Muscle of arm (tissue), 1 donor: ENCODE measurements at regions not wholly inside any gene's neighbourhood (a gene's known extent, or its start where the extent isn't known, plus 50 kb on each side); places are given as distances from the start of the nearest gene placed in this dataset.

ENCODE experiments used
- DNase-seq: peaks from one replicate; pipeline ENCODE4 v3.0.0-alpha.2; 2013

DNA sequence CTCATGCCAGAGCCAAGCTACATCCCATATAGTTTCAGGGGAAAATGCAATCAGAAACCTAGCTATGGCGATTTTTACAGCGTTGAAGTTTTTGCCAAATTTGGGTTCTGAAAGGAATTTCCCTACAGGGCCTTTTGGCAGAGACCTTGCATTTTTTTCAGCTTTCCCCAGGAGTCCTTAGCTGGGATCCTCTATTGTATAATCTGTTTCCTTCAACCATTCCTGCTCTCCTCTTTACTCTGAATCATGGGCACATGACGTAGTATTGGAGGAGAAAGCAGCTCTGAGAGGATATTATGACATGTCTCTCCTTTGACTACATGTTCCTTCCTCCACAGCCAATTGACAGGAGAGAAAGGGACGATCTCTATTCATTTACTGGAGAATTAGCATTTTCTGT lies 118.5 kb upstream of the ERCC6L2 start:
- no peak for DNase-seq

DNA sequence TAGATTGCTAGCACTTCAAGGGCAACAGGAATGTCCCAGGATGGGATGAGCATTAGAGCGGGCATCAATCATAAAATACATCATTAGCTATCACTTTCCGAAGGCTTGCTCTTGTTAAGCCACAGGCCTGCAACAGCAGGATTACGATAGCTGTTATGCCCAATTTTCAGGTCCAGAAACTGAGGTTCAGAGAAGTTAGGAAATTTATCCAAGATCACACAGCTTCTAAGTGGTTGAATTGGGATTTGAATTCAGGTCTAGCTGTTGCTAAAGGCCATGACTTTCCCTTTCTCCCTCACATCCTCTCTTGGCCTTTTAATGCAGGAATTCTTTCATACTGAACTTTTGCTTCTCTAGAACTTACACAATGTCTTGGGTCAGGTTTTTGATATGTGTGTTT lies 119.4 kb upstream of the ERCC6L2 start:
- no peak for DNase-seq

DNA sequence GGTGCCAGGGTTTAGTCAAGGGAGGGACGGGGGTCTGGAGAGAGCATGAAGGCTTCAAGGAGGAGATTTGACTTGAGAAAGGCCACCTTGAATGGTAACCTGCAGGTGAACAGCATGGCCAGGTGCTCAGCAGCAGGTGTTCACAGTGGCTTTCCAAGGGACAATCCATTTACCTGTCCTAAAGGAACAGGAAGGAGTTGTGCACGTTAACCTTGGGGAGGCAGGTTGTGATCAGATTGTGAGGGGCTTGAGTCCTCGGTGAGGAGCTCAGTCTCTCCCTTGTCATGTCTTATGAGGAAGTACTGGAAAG lies 120.1 kb upstream of the ERCC6L2 start:
- no peak for DNase-seq

DNA sequence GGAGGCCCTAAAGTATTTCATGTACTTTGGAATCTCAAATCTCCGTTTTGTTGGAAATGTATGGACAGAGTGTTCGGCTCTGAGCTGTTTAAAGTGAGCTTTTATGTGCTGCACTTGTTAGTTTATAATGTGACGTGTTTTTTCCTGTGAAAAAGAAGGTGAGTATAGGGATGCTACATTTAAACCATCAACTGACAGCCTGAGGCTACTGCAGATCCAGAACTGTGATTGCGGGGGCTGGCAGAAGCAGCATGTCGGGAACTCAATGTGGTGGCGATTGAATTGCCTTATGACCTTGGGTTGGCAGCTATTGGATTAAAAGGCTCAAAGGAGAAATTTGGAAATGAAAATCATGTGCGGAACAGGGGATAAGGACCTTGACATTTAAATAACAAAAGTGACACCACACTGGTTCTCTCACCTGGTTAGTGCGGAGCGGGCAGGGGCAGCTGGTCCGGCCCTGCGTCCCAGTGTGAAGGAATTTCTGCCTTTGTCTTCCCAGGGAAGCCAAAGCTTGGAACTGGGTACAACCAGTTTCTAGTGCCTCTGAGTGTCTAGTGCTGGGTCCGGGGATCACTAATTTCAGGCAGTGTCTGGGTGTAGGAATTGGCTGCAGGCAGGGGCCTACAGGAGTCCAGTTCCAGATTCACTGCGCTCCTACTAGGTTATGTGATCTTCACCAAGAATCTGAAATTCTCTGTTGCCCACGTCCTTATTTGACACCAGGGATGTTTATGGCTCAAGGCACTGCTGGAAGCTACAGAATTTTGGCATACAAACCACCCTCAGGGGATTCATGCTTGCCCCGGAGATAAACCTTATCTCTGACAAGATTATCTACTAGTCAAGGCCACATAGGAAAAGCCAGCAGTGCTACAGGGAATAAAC lies 120.7 kb upstream of the ERCC6L2 start:
- no peak for DNase-seq

DNA sequence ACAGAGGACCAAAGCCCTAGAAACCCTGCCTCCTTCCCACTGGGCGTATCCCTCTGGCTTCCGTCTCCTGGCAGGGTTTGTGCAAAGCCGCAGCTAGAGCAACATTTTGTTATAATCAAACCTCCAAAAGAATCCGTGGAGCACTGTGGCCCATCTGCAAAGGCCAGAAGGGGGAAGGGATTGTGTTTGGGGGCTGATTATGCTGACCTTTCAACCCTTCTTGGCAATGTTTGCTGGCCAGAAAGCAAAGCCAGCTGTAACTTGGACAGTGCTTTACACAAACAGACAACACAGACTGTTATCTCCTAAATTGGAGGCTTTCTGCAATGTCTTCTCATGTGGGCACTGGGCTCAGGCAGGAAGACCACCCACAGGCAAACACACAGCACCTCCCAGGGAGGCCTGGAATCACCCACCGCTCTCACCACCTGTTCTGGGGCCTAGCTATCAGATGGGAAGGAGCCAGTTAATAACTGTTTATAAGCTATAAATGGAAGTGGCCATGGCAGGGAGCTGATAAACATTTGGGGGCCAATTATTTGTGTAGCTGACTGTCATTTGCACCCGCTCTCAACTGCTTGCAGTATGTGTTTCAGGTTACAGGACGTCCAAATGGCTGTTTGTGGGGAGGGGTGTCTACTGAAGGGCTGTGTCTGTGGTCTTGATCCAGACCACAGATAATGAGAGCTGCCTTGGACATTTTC lies 121.6 kb upstream of the ERCC6L2 start:
- DNase-seq: peak; percentile 54

DNA sequence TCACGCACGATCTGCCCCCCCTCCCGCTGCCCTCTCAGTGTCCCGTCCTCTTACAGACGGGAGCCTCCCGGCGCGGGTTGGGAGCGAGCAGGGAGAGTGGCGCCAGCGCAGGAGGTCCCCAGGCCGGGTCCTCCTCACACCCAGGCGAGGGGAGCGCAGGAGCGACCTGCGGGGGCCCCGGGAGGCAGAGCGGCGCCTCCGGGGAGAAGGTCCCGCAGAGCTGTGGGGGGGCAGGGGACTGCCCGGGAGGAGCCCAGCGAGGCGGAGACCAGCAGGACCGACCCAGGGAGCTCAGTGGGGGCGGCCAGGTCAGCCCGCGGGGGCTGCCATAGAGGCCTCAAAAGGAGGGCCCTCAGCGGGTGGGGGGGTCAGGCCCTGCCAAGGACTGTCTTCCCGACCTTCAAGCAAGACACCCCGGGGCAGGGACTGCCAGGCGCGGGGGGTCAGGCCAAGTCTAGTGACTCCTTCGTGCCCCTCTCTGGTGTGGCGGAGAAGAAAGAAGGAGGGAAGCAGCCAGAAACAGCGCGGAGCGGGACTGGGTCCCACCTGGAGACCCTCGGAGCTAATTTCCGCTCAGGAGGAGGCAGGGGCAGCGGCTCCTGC lies 123.3 kb upstream of the ERCC6L2 start:
- DNase-seq: no peak

DNA sequence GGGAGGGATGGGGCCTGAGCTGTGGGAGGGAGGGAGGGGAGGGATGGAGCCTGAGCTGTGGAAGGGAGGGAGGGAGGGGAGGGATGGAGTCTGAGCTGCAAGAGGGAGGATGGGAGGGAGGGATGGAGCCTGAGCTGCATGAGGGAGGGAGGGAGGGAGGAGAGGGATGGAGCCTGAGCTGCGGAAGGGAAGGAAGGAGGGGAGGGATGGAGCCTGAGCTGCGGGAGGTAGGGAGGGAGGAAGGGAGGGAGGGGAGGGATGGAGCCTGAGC lies 124.0 kb upstream of the ERCC6L2 start:
- no peak for DNase-seq

DNA sequence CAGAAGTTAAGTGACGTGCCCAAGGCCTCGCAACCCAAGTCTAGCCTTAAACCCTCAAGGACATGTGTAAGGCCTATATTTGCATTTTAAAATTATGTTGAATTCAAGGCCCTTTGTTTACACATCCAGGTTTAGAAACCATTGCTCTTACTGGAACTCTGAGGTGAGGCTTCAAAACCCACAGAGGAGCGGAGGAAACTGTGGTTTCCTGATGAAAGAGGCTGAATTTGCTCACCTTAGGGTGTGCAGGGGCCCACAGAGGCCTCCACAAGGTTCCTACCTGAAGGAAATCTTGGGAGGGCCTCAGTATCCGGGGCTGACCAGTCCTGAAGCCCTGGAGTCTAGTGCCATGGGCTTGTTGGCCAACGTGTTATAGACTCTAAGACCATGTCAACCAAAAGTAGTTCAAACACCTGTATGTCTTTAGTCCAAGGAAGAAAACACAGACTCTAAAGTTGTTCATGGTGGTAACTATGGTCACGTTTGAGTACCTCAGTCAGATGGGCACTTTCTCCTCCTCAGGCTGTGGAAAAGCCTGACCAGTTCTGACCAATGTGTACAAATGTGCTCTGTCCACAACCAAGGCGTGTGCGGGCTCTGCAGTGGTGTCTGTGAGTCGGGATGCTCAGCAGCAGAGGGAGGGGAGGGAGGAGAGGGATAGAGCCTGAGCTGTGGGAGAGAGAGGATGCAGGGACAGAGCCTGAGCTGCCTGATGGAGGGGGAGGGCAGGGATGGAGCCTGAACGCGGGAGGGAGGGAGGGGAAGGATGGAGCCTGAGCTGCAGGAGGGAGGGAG lies 124.6 kb upstream of the ERCC6L2 start:
- no peak for DNase-seq

DNA sequence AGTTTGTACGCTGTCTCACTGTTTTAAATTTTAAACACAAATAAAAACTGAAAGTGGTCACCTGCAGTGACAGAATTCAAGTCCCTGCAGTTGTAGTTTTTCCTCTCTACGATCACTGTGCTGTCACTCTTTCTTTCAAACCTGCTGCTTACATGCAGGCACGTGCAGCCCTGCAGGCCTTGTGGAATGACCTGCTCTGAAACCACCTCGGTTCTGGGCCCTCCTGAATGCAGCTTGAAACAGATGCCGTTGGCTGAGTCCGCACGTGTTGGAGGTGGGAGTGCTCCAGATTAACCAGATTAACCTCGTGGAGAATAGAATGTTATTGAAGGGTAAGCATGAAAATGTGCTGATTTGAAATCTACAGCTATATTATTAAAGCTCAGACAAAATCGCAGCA lies 126.0 kb upstream of the ERCC6L2 start:
- DNase-seq: no peak

DNA sequence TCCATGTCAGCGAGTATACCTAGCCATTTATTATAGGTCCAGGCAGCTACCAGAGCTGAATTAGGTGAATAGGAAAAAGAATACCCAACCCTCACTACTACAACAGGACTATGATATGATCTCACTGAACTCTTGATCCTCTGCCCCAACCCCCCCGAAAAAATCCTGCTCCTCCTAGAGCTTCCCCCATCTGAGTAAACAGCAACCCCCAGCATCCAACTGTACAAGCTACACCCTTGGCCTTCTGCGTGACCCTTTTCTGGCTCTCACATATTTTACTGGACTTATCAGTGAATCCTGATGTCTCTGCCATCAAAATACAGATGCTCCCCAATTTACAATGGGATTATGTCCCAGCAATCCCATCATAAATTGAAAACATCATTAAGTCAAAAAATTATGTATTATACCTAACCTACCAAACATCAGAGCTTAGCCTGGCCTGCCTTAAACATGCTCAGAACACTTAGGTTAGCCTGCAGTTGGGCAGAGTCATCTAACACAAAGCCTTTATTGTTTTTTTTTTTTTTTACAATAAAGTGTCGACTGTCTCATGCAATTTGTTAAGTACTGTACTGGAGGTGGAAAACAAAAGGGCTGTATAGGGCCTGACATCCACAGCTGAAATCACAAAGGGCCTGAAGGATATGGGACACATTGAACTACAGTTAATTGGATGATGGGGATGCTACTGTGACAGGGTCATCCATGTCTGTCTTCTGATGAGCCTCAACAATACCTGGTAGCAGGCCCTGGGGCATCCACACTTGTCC lies 128.9 kb upstream of the ERCC6L2 start:
- DNase-seq: no peak

DNA sequence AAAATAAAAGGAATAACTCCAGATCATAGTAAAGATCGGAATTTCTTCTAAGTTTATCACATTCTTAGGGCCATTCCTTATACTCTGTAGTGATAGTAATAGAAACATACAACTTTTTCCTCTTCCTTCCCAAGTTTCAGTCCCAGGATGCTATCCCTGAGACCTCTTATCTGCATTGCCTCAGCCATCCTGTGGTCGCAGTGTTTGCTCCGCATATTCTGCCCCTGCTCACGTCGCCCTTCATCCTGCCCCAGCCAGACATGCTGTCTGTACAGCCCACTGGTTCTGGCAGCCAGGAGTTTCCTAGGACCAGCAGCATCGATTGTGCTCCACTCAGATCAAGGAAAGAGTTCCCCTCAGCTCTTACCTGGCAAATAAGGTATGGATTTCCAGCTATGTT lies 132.7 kb upstream of the ERCC6L2 start:
- no peak for DNase-seq

DNA sequence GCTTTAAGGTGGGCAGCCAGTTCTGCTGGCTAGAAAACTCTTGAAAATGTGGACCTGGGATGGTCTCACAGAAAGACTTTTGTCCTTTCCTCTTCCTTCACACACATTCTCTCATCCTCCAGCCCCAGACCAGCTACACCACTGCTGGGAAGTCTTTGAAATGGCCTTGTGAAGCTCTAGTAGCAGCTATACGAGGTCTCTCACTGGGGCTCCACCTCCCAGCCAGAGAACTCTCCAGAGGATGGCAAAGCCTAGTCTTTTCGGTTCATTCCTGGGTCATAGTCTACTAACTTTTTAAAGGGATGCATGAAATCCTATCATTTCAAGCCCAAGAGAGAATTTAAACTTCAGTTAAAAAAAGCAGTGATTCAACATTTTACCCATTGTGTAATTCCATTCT lies 133.9 kb upstream of the ERCC6L2 start:
- no peak for DNase-seq

DNA sequence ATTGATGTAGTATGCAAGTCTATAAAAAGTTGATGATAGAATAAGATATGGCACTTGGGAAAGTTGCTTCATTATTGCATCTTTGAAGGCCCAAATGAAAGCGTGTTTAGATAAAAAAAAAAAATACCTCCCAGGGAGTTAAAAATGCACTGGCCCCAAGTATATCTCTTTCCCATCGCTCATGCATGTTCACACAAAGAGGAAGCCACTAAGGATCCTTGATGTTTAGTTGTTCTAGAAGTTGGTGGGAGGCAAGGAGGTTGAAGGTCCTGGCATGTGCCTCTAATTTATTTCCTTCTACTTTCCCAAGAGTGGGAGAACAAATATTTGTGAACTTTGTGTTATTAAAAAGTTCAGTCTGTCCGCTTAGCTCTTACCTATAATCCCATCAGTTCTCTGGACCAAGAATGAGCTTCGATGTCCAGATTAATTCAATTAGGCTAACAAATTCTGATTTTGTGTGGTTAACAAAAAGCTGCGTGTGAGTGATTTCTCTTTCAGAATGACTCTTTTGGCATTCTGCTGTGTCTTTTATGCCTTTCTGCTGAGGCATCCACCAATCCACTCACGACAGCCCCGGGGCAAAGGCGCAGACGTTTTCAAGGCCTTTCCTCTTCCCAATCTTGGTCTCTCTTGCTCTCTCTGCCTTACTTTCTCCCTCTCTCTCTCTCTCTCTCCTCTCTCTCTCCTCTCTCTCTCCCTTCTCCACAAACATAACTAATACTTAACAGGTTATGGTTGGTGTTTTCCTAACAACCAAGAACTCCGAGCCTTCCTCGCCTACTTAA lies 135.1 kb upstream of the ERCC6L2 start:
- DNase-seq: no peak

DNA sequence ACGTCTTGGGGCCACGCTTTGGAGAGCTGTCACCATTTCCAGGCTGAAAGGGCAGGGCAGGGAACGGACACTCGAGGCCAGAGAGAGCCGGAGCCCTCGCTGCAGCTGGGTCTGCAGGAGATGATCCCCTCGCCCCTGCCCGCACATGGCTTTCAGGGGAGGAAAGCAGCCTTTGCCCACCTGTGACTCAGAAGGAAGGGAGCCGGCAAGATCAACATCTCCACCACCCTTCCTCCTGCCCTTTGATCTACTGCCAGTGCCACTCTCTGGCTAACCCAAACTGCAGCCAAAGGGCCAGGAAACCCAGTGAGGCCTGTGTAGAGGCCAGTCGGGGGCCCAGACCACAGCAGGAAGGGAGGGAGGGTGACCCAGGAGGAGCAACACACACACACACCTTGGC lies 137.1 kb upstream of the ERCC6L2 start:
- no peak for DNase-seq

DNA sequence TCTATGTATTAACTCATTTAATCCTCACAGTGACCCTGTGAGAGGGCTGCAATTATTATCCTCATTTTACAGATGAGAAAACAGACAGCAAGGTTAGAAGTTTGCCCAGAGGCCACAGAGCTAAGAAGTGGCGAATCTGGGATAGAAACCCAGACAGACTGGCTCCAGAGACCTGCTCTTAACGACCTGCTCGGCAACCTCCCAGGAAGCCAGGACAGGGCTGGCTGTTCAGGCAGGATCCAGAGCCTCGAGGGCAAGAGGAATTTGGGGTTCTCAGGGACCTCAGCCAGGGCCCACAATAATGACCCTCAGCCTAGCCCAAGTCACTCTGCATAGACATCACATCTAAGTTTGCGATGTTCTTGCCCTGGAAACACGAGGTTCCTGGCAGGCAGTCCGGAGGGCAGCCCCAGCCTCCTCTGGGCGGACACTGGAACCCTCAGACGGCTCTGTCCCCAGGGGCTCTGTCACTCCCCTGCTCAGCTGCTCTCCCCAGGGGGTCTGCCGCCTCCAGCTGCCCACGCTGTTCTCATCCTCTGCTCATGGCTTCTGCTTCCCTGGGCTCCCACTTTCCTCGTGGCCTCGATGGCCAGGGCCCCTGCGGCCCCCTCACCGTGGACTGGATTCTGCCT lies 138.5 kb upstream of the ERCC6L2 start:
- DNase-seq: no peak

DNA sequence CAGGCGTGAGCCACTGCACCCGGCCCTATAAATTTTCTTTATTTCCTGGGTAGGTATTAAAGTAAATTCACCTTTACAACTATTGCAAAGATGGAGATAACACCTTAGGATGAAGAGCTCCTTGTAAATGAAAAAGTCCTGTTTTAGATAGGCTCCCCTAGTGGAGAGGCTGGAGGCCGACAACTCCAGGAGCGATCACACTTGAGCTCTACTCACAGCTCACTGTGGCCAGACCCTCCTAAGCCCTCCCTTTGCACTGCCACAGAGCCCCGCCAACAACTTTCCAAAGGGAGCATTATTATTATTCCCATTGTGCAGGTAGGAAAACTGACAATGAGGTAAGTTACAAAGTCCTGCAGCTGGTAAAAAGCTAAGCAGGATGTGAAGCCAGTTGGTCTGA lies 139.1 kb upstream of the ERCC6L2 start:
- no peak for DNase-seq

DNA sequence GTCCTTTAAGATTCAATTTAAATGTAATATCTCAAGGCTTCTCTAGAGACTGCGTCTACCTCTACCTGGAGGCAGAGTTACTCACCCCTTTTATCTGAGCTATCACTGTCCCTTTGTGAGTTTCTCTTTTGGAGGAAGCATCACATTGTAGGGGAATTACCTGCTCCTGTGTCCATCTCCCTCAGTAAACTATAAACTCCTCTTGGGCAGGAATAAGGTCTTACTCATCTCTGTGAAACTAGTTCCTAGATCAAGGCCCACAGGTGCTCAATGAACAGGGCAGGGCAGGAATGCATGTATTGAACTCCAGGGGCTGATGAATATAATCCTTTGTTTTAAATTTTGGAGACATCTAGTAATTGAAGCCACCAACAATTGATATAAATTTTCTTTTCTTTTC lies 139.8 kb upstream of the ERCC6L2 start:
- DNase-seq: no peak

DNA sequence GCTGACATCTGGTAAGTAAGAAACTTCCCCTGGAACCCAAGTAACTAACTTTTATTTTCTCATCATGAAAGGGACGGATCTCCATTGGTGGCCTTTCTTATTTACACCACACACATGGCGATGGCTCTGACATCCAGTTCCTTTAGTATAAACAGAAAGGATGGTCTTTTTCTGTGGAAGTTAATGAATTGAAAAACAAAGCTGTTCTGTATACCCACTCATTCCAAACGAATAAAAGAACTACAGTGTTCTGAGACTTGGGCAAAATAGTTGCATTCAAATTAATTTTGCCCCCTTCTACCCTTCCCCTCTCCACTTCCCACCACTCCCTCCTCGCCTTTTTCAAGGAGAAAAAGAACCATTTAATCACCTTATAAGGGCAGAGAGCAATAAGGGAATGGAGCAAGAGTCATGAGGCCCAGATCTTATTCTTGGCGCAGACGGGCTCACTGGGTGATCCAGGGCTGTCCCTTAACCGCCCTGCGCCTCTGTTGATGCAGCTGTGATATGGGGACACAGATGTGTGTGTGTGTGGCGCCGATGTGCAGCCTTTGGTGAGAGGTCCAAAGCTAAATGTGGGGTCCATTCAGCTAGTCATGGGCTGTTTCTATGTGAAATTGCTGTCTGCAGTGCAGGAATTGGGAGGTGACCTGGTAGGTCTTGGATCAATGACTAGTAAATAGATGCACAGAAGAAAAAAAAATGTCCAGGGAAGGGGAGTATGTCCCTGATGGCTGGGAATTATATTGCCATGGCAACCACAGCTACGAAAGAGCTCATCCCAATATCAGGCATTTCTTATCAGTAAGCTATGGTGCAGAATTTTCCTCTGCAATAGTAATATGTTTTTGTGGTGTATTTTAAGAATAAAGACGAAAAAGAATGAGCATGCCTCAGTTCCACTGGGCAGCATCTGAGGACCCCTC lies 141.5 kb upstream of the ERCC6L2 start:
- no peak for DNase-seq
